Cardiac muscle cell (in vitro differentiated cells and primary cell): ENCODE measurements at regions not wholly inside any gene's neighbourhood (a gene's known extent, or its start where the extent isn't known, plus 50 kb on each side); places are given as distances from the start of the nearest gene placed in this dataset.

Experiments
- DNase-seq, 2 donors: peaks; one replicate each; pipeline versions ENCODE4 v3.0.0 to v3.0.0-alpha.2; 2010 to 2017; ENCODE audit warnings: low read depth in 1 of 2, low spot score in 1 of 2
- H3K27ac ChIP-seq: fragments of 200-600 bp; sonication (generic); 2 replicates; pipeline ENCODE4 v1.5.1; 2016
- H3K27me3 ChIP-seq: fragments of 200-600 bp; sonication (generic); 2 replicates; pipeline ENCODE4 v1.6.0; 2016; ENCODE audit warnings: control low read depth
- H3K36me3 ChIP-seq: fragments of 200-600 bp; sonication (generic); 2 replicates; pipeline ENCODE4 v1.5.1; 2016; ENCODE audit warnings: control low read depth
- H3K4me1 ChIP-seq: fragments of 200-600 bp; sonication (generic); 2 replicates; pipeline ENCODE4 v1.8.1; 2017; ENCODE audit warnings: low read depth, mild to moderate bottlenecking, mixed run types
- H3K4me3 ChIP-seq: fragments of 200-600 bp; sonication (generic); 2 replicates; pipeline ENCODE4 v1.5.1; 2016; ENCODE audit warnings: mild to moderate bottlenecking
- H3K9me3 ChIP-seq: fragments of 200-600 bp; sonication (generic); 2 replicates; pipeline ENCODE4 v1.5.1; 2017; ENCODE audit warnings: low read depth, mild to moderate bottlenecking, control low read depth
- CTCF ChIP-seq: IDR thresholded peaks from 2 replicates; pipeline ENCODE4 v1.5.1; 2012; ENCODE audit warnings: low read depth, mild to moderate bottlenecking, low read length

GRCh38 chr4:158018221-158018830 lies 154.5 kb downstream of the GASK1B start:
- no peaks in the 10 kb centered on the region for H3K27me3 ChIP-seq
- peak in 1 of 2 donors; percentile 38 for DNase-seq
- H3K4me3 ChIP-seq, result no peak overlapping the region
- H3K9me3 ChIP-seq, result no peaks in the 10 kb centered on the region
- no peak for TF ChIP-seq CTCF
- H3K36me3 ChIP-seq, result no peaks in the 10 kb centered on the region
- peaks cover 3% of the 10 kb centered on the region for H3K4me1 ChIP-seq
- H3K27ac ChIP-seq, result no peak overlapping the region

GRCh38 chr4:158016511-158016910 lies 156.3 kb downstream of the GASK1B start:
- Histone ChIP-seq H3K4me1 (peaks cover 3% of the 10 kb centered on the region), H3K27ac (no peak overlapping the region), H3K9me3 (no peaks in the 10 kb centered on the region), H3K36me3 (no peaks in the 10 kb centered on the region), H3K27me3 (no peaks in the 10 kb centered on the region), H3K4me3 (no peak overlapping the region)
- peak in 1 of 2 donors; percentile 79 for DNase-seq
- no peak for TF ChIP-seq CTCF

- Histone ChIP-seq H3K27me3 (no peaks in the 10 kb centered on the region), H3K9me3 (no peaks in the 10 kb centered on the region), H3K36me3 (no peaks in the 10 kb centered on the region), H3K27ac (no peak overlapping the region), H3K4me1 (no peaks in the 10 kb centered on the region), H3K4me3 (no peak overlapping the region)
- DNase-seq, result peak in 1 of 2 donors; percentile 65
- no peak for TF ChIP-seq CTCF
These were observed 157.6 kb downstream of the GASK1B start for GRCh38 chr4:158015241-158015640.

- no peak overlapping the region for H3K27ac ChIP-seq
- no peak for TF ChIP-seq CTCF
- peak in 1 of 2 donors; percentile 65 for DNase-seq
- H3K36me3 ChIP-seq, result no peaks in the 10 kb centered on the region
- H3K4me1 ChIP-seq, result no peaks in the 10 kb centered on the region
- H3K27me3 ChIP-seq, result no peaks in the 10 kb centered on the region
- H3K9me3 ChIP-seq, result no peaks in the 10 kb centered on the region
- H3K4me3 ChIP-seq, result no peak overlapping the region
These were observed 159.0 kb downstream of the GASK1B start for GRCh38 chr4:158013858-158014257.

- Histone ChIP-seq H3K36me3 (no peaks in the 10 kb centered on the region), H3K27me3 (no peaks in the 10 kb centered on the region), H3K4me3 (no peak overlapping the region), H3K27ac (no peak overlapping the region), H3K4me1 (peaks cover 7% of the 10 kb centered on the region), H3K9me3 (no peaks in the 10 kb centered on the region)
- DNase-seq, result no peak
- no peak for TF ChIP-seq CTCF
These were observed 162.5 kb downstream of the GASK1B start for GRCh38 chr4:158010361-158010760.
